Spleen (tissue), 11 donors: ENCODE measurements at regions not wholly inside any gene's neighbourhood (a gene's known extent, or its start where the extent isn't known, plus 50 kb on each side); places are given as distances from the start of the nearest gene placed in this dataset.

Source experiments
- DNase-seq: peaks from one replicate; pipeline ENCODE4 v3.0.0-alpha.2; 2020
- H3K27ac ChIP-seq, 8 donors: fragments of 200-600 bp; sonication (generic) in 7 of 8; 1 replicate in 4 of 8; 2 replicates in 4 of 8; pipeline versions ENCODE4 v1.5.0 to v1.8.0; 2016 to 2021; ENCODE audit warnings: inconsistent platforms in 4 of 8, mild to moderate bottlenecking in 4 of 8, moderate library complexity in 1 of 8
- H3K27me3 ChIP-seq, 7 donors: fragments of 200-600 bp; sonication (generic) in 6 of 7; replicated peaks in 1 of 7; 1 replicate in 4 of 7; 2 replicates in 3 of 7; pipeline versions ENCODE4 v1.5.0 to v1.8.0; 2016 to 2021; ENCODE audit warnings: inconsistent platforms in 3 of 7, mild to moderate bottlenecking in 1 of 7
- H3K36me3 ChIP-seq, 6 donors: fragments of 200-600 bp; sonication (generic) in 5 of 6; 1 replicate in 4 of 6; 2 replicates in 2 of 6; pipeline versions ENCODE4 v1.5.0 to v1.8.0; 2016 to 2021; ENCODE audit warnings: inconsistent platforms in 2 of 6
- H3K4me1 ChIP-seq, 6 donors: fragments of 200-600 bp; sonication (generic) in 5 of 6; 1 replicate in 3 of 6; 2 replicates in 3 of 6; pipeline versions ENCODE4 v1.5.0 to v1.8.0; 2016 to 2021; ENCODE audit warnings: inconsistent platforms in 3 of 6
- H3K4me3 ChIP-seq, 8 donors: fragments of 200-600 bp; sonication (generic) in 7 of 8; 1 replicate in 4 of 8; 2 replicates in 4 of 8; pipeline versions ENCODE4 v1.5.0 to v1.8.0; 2016 to 2021; ENCODE audit warnings: inconsistent platforms in 4 of 8, mild to moderate bottlenecking in 4 of 8, moderate library complexity in 2 of 8
- H3K9me3 ChIP-seq, 8 donors: fragments of 200-600 bp; sonication (generic) in 7 of 8; 1 replicate in 4 of 8; 2 replicates in 4 of 8; pipeline versions ENCODE4 v1.5.0 to v1.8.0; 2016 to 2021; ENCODE audit warnings: inconsistent platforms in 4 of 8
- POLR2A ChIP-seq, 3 donors: fragments of 450-650 bp; IDR thresholded peaks; one replicate each; pipeline ENCODE4 v1.5.1; 2017; ENCODE audit warnings: antibody characterized with exemption in 3 of 3, mild to moderate bottlenecking in 1 of 3
- POLR2AphosphoS5 ChIP-seq, 3 donors: sonication (generic); formaldehyde crosslinking; IDR thresholded peaks; one replicate each; pipeline ENCODE4 v1.5.1; 2017; ENCODE audit warnings: antibody characterized with exemption in 3 of 3
- WGBS, 5 donors: extraction: QIAGEN DNeasy Blood & Tissue Kit in 3 of 5; methylation state at CpG; one replicate each; pipeline versions ENCODE4 v1.1.5 to v1.1.7; 2013 to 2018; 5-methylcytosine and 5-hydroxymethylcytosine counted together
- intact Hi-C: fragments of 100-400 bp; cut with DNase I; formaldehyde crosslinking; loops from one replicate; pipeline ENCODE4 v1.15.0; 2023; ENCODE audit warnings: low total_unique reads
- TF ChIP-seq, protein P1 (sequence below), 11 experiments: fragments of 200-600 bp in 7 of 11; fragments of 450-650 bp in 4 of 11; sonication (generic) in 4 of 11; IDR thresholded peaks in 8 of 11; conservative IDR thresholded peaks in 3 of 11; 1 replicate in 7 of 11; 2 replicates in 4 of 11; pipeline versions ENCODE4 v1.4.0 to v1.8.0; 2016 to 2021; ENCODE audit warnings: antibody characterized with exemption in 11 of 11, inconsistent platforms in 4 of 11, mild to moderate bottlenecking in 1 of 11
- donor health status: healthy with polysubstance abuse.
- donor health status: DM: no; HTN: no; CAD: no; lungs with moderate emphysema.
- donor health status: DM: no; HTN: no; CAD: no.
- donor health status: Bipolar disorder and iron deficiency.
- donor health status: healthy.
- donor health status: DM: no; HTN: no; CAD: no.
- donor health status: DM: yes; HTN: yes; CAD: no.

DNA sequence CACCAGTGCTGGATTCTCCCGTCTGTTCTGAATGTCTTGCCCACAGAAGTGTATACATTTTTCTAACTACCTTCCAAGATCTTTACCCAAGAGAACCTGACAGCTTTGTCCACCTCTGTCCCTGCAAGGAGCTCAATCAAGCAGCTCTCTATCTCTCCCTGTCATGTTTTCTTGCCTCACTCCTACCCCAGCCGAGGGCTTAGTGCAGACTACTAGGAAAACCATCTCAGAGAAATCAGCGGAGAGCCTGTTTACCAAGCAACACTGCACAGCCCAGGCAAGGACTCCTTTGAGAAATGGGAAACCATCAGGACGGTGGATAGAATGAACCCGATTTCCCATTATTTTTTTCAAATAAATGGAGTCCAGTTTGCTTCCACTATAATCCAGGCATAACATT, 250.7 kb upstream of the JARID2 start:
- no peaks in the 10 kb centered on the region for H3K36me3 ChIP-seq
- intact Hi-C loops, result no loop called here
- WGBS, 5 donors, result 80 to 88% (median 86%) methylated on average over 5 of the region's 5 CpGs

DNA sequence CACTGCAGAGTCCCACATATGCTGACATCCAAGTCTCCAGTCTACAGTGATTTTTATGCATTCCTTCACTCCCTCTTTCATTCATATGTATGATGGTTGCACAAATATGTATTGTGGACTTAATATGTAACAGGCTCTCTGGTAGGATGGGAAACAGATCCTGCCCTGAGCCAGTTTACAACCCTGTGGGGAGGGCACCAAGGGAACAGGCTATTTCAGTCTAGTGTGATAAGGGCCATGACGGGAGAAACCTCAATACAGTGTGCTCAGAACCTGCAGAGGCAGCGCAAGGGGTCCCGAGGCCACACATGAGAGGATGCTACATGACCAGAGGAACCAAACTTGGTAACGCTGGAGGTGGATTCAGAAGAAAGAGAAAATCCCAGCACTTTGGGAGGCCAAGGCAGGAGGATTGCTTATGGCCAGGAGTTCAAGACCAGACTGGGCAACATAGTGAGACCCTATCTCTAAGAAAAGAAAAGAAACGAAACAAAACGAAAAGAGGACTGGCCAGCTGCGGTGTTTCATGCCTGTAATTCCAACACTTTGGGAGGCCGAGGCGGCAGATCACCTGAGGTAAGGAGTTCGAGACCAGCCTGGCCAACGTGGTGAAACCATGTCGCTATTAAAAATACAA, 249.8 kb upstream of the JARID2 start:
- Histone ChIP-seq H3K36me3 (no peaks in the 10 kb centered on the region), H3K27ac (no peak overlapping the region), H3K27me3 (no peaks in the 10 kb centered on the region), H3K9me3 (no peaks in the 10 kb centered on the region), H3K4me1 (no peaks in the 10 kb centered on the region), H3K4me3 (no peak overlapping the region)
- DNase-seq, result no peak
- intact Hi-C loops, result no loop called here
- WGBS, 5 donors, result 92 to 99% (median 95%) methylated on average over 12 of the region's 12 CpGs
- TF ChIP-seq POLR2A (IDR thresholded peaks at IDR 0.05) (no peak), POLR2AphosphoS5 (IDR thresholded peaks at IDR 0.05) (no peak)
- TF ChIP-seq, protein P1, sequence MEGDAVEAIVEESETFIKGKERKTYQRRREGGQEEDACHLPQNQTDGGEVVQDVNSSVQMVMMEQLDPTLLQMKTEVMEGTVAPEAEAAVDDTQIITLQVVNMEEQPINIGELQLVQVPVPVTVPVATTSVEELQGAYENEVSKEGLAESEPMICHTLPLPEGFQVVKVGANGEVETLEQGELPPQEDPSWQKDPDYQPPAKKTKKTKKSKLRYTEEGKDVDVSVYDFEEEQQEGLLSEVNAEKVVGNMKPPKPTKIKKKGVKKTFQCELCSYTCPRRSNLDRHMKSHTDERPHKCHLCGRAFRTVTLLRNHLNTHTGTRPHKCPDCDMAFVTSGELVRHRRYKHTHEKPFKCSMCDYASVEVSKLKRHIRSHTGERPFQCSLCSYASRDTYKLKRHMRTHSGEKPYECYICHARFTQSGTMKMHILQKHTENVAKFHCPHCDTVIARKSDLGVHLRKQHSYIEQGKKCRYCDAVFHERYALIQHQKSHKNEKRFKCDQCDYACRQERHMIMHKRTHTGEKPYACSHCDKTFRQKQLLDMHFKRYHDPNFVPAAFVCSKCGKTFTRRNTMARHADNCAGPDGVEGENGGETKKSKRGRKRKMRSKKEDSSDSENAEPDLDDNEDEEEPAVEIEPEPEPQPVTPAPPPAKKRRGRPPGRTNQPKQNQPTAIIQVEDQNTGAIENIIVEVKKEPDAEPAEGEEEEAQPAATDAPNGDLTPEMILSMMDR (IDR thresholded peaks at IDR 0.05 in 8 of 11, conservative IDR thresholded peaks at IDR 0.05 in 3 of 11), result no peak

More for the DNA sequence above, 250.7 kb upstream of the JARID2 start:
- no peak for TF ChIP-seq POLR2AphosphoS5 (IDR thresholded peaks at IDR 0.05)
- TF ChIP-seq, protein P1 (IDR thresholded peaks at IDR 0.05 in 8 of 11, conservative IDR thresholded peaks at IDR 0.05 in 3 of 11), result no peak
- no peak for TF ChIP-seq POLR2A (IDR thresholded peaks at IDR 0.05)
- Histone ChIP-seq H3K27ac (no peak overlapping the region), H3K27me3 (no peaks in the 10 kb centered on the region), H3K9me3 (no peaks in the 10 kb centered on the region), H3K4me3 (no peak overlapping the region), H3K4me1 (no peaks in the 10 kb centered on the region)
- no peak for DNase-seq

DNA sequence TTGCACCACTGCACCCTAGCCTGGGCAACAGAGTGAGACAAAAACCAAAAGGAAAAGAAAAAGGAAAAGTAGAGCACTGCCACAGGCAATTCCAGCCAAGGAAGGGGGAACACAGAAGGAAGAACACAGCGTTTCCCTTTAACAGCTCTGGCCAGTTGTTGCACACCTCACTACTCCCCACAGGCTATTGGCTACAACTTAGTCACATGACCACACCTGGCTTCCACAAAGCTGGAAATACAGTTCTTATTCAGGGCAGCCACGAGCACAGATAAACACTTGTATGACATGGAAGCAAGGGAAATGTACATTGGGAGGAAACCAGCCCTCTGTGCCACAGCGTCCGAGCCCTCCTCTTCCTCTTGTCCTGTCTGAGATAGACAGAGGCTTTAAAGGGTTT, 249.0 kb upstream of the JARID2 start:
- intact Hi-C loops, result no loop called here
- TF ChIP-seq, protein P1 (IDR thresholded peaks at IDR 0.05 in 8 of 11, conservative IDR thresholded peaks at IDR 0.05 in 3 of 11), result no peak
- TF ChIP-seq POLR2AphosphoS5 (IDR thresholded peaks at IDR 0.05) (no peak), POLR2A (IDR thresholded peaks at IDR 0.05) (no peak)
- H3K4me3 ChIP-seq, result no peak overlapping the region
- no peaks in the 10 kb centered on the region for H3K27me3 ChIP-seq
- DNase-seq, result no peak
- WGBS, 5 donors, result 39 to 66% (median 48%) methylated on average over 4 of the region's 4 CpGs
- no peaks in the 10 kb centered on the region for H3K9me3 ChIP-seq
- no peaks in the 10 kb centered on the region for H3K36me3 ChIP-seq
- no peaks in the 10 kb centered on the region for H3K4me1 ChIP-seq
- no peak overlapping the region for H3K27ac ChIP-seq

DNA sequence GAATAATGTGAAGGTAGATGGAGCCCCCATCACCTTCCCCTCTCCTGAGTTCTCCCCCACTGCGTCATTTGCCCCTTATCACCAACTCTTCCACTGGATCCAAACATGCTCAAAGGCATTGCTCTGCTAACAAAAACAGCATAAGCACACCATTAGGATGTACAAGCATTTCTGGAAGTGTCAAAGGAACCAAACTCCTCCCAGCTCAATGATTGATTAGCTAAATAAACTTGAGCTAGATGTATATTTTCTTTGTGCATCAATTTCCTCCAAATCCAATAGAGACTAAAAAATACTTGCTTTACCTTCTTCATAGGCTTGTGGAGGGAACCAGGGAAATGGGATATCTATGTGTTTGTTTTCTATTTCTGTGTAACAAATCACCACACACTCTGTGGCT, 248.4 kb upstream of the JARID2 start:
- Histone ChIP-seq H3K4me1 (no peaks in the 10 kb centered on the region), H3K36me3 (no peaks in the 10 kb centered on the region), H3K4me3 (no peak overlapping the region), H3K27me3 (no peaks in the 10 kb centered on the region), H3K9me3 (no peaks in the 10 kb centered on the region), H3K27ac (no peak overlapping the region)
- intact Hi-C loops, result no loop called here
- TF ChIP-seq, protein P1 (IDR thresholded peaks at IDR 0.05 in 8 of 11, conservative IDR thresholded peaks at IDR 0.05 in 3 of 11), result no peak
- no peak for TF ChIP-seq POLR2AphosphoS5 (IDR thresholded peaks at IDR 0.05)
- no peak for TF ChIP-seq POLR2A (IDR thresholded peaks at IDR 0.05)
- DNase-seq, result no peak
- 83 to 95% (median 94%) methylated on average over 1 of the region's 1 CpG for WGBS, 5 donors
